Neuronal stem cell (in vitro differentiated cells): ENCODE measurements at regions not wholly inside any gene's neighbourhood (a gene's known extent, or its start where the extent isn't known, plus 50 kb on each side); places are given as distances from the start of the nearest gene placed in this dataset.

Experiments used
- DNase-seq: peaks from one replicate; pipeline ENCODE4 v3.0.0-alpha.2; 2013; ENCODE audit warnings: low spot score
- H2AFZ ChIP-seq: one replicate; pipeline ENCODE4 v1.6.1; 2013; ENCODE audit warnings: mild to moderate bottlenecking, low read length, inconsistent platforms
- H2AK5ac ChIP-seq: 2 replicates; pipeline ENCODE4 v1.6.1; 2013; ENCODE audit warnings: low read depth, mild to moderate bottlenecking, inconsistent platforms, low read length, moderate library complexity, mixed read lengths
- H2BK120ac ChIP-seq: 2 replicates; pipeline ENCODE4 v1.6.1; 2013; ENCODE audit warnings: low read depth, mild to moderate bottlenecking, inconsistent platforms, low read length, moderate library complexity, mixed read lengths
- H2BK12ac ChIP-seq: one replicate; pipeline ENCODE4 v1.6.1; 2013; ENCODE audit warnings: low read length, inconsistent platforms
- H2BK15ac ChIP-seq: 2 replicates; pipeline ENCODE4 v1.6.1; 2013; ENCODE audit warnings: mild to moderate bottlenecking, low read length, inconsistent platforms, mixed read lengths
- H2BK5ac ChIP-seq: one replicate; pipeline ENCODE4 v1.6.1; 2013; ENCODE audit warnings: inconsistent platforms, mild to moderate bottlenecking, low read length, moderate library complexity
- H3K14ac ChIP-seq: one replicate; pipeline ENCODE4 v1.6.1; 2013; ENCODE audit warnings: low read length, inconsistent platforms
- H3K18ac ChIP-seq: 2 replicates; pipeline ENCODE4 v1.6.1; 2013; ENCODE audit warnings: low read length, inconsistent platforms
- H3K23ac ChIP-seq: 2 replicates; pipeline ENCODE4 v1.6.1; 2013; ENCODE audit warnings: low read depth, mild to moderate bottlenecking, mixed read lengths, low read length, inconsistent platforms; ENCODE audit not compliant: poor library complexity
- H3K27ac ChIP-seq: replicated peaks from 3 replicates; pipeline ENCODE4 v1.5.1; 2013; ENCODE audit warnings: low read length, inconsistent platforms
- H3K27me3 ChIP-seq, 3 experiments: 2 replicates each; pipeline ENCODE4 v1.6.1; 2013; ENCODE audit warnings: low read length in 3 of 3, mild to moderate bottlenecking in 2 of 3, inconsistent platforms in 1 of 3, low read depth in 1 of 3, mixed read lengths in 1 of 3, moderate library complexity in 1 of 3; ENCODE audit not compliant: control insufficient read depth in 3 of 3, insufficient read depth in 3 of 3
- H3K36me3 ChIP-seq, 2 donors: replicated peaks in 1 of 2; 2 replicates each; pipeline ENCODE4 v1.6.1; 2013; ENCODE audit warnings: low read length in 2 of 2; ENCODE audit not compliant: control insufficient read depth in 2 of 2, insufficient read depth in 2 of 2
- H3K4ac ChIP-seq: 2 replicates; pipeline ENCODE4 v1.6.1; 2013; ENCODE audit warnings: inconsistent platforms, mild to moderate bottlenecking, low read length, moderate library complexity
- H3K4me1 ChIP-seq, 2 donors: 1 replicate in 1 of 2; 2 replicates in 1 of 2; pipeline ENCODE4 v1.6.1; 2013; ENCODE audit warnings: low read length in 2 of 2, low read depth in 1 of 2; ENCODE audit not compliant: control insufficient read depth in 2 of 2, insufficient read depth in 1 of 2
- H3K4me2 ChIP-seq: one replicate; pipeline ENCODE4 v1.6.1; 2013; ENCODE audit warnings: mild to moderate bottlenecking, low read length, inconsistent platforms; ENCODE audit not compliant: insufficient read depth, poor library complexity, severe bottlenecking
- H3K4me3 ChIP-seq, 2 donors: 2 replicates each; pipeline ENCODE4 v1.5.1; 2013; ENCODE audit warnings: low read length in 2 of 2, mild to moderate bottlenecking in 2 of 2, inconsistent platforms in 1 of 2, moderate library complexity in 1 of 2
- H3K79me1 ChIP-seq: one replicate; pipeline ENCODE4 v1.6.1; 2013; ENCODE audit warnings: low read depth, mild to moderate bottlenecking, inconsistent platforms, low read length, moderate library complexity
- H3K9ac ChIP-seq: one replicate; pipeline ENCODE4 v1.6.1; 2013; ENCODE audit warnings: mild to moderate bottlenecking, low read depth, low read length, inconsistent platforms; ENCODE audit not compliant: poor library complexity
- H3K9me3 ChIP-seq, 2 donors: replicated peaks in 1 of 2; 2 replicates each; pipeline versions ENCODE3 to v1.6.1; 2013; ENCODE audit warnings: low read length in 2 of 2, mild to moderate bottlenecking in 2 of 2, inconsistent platforms in 1 of 2, low read depth in 1 of 2, mixed read lengths in 1 of 2, moderate library complexity in 1 of 2; ENCODE audit not compliant: control insufficient read depth in 2 of 2, insufficient read depth in 1 of 2
- H4K8ac ChIP-seq: one replicate; pipeline ENCODE4 v1.6.1; 2013; ENCODE audit warnings: low read depth, mild to moderate bottlenecking, inconsistent platforms, low read length, moderate library complexity
- H4K91ac ChIP-seq: one replicate; pipeline ENCODE4 v1.6.1; 2013; ENCODE audit warnings: low read length, low read depth, mild to moderate bottlenecking, inconsistent platforms; ENCODE audit not compliant: poor library complexity
- WGBS, 2 donors: extraction: QIAGEN DNeasy Blood & Tissue Kit; methylation state at CpG; one replicate each; pipeline ENCODE4 v1.1.7; 2013; ENCODE audit warnings: missing lambda C conversion rate in 2 of 2, mixed read lengths in 1 of 2; ENCODE audit not compliant: insufficient read length in 2 of 2, insufficient replicate concordance in 1 of 2; ENCODE audit errors: extremely low coverage in 2 of 2; 5-methylcytosine and 5-hydroxymethylcytosine counted together

DNA sequence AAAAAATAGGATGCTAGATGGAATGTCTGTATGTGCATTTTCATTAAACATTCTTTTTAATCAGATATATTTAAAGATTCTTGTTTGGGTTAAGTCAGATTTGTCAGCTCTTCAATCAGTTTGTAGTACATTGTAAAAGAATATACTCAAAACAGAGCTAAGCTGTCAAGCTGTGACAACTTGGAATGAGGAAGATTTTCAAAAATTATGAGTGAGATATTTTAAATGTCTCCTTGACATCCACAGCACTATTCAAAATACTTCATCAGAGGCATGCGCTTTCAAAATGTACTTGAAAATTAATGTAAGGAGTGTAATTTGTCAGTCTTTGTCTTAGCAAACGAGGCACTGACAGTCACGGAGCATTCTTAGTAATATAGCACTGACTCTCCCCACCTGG is 182.0 kb downstream of the MAT2B start:
- Histone ChIP-seq H2BK120ac (no peak overlapping the region), H3K4ac (no peak overlapping the region), H3K18ac (no peak overlapping the region), H2BK15ac (no peak overlapping the region), H3K9me3 (no peaks in the 10 kb centered on the region), H2AFZ (no peak overlapping the region), H2BK12ac (no peak overlapping the region), H3K27me3 (no peaks in the 10 kb centered on the region), H3K23ac (no peak overlapping the region), H3K9ac (no peak overlapping the region), H4K91ac (no peak overlapping the region), H3K4me2 (no peak overlapping the region), H3K14ac (no peak overlapping the region), H4K8ac (no peak overlapping the region), H2AK5ac (no peak overlapping the region), H3K27ac (no peak overlapping the region), H2BK5ac (no peak overlapping the region), H3K79me1 (no peaks in the 10 kb centered on the region), H3K4me1 (no peaks in the 10 kb centered on the region), H3K36me3 (no peaks in the 10 kb centered on the region), H3K4me3 (no peak overlapping the region)
- WGBS, 2 donors = no CpG with 5 or more reads among the region's 3 CpGs
- no peak for DNase-seq

DNA sequence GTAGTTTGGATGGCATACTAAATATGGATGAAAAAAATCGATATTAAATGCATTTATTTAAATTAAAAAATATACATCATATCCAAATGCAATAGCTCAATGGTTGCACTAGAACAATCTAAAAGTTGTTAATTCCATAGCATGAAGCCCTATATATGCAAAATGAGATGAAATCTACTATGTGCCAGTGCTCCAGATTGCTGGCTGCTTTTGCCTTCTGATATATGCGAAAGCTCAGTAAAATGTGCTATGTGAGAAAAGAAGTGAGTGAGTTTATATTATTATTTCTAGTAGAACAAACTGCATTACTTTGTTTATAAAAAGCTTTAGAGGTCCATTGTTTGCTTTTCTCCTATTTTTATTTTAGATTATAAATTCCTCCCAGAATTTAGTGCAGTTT is 186.7 kb downstream of the MAT2B start:
- Histone ChIP-seq H2AK5ac (no peak overlapping the region), H2BK120ac (no peak overlapping the region), H2BK12ac (no peak overlapping the region), H3K4me3 (no peak overlapping the region), H3K9ac (no peak overlapping the region), H3K14ac (no peak overlapping the region), H2BK15ac (no peak overlapping the region), H2BK5ac (no peak overlapping the region), H3K23ac (no peak overlapping the region), H4K91ac (no peak overlapping the region), H3K18ac (no peak overlapping the region), H3K36me3 (no peaks in the 10 kb centered on the region), H2AFZ (no peak overlapping the region), H3K4ac (no peak overlapping the region), H3K4me1 (peaks cover 0 to 2% of the 10 kb centered on the region in 2 donors), H3K9me3 (no peaks in the 10 kb centered on the region), H3K79me1 (no peaks in the 10 kb centered on the region), H4K8ac (no peak overlapping the region), H3K27ac (no peak overlapping the region), H3K27me3 (no peaks in the 10 kb centered on the region), H3K4me2 (no peak overlapping the region)
- no peak for DNase-seq
- no CpG with 5 or more reads among the region's 2 CpGs for WGBS, 2 donors

DNA sequence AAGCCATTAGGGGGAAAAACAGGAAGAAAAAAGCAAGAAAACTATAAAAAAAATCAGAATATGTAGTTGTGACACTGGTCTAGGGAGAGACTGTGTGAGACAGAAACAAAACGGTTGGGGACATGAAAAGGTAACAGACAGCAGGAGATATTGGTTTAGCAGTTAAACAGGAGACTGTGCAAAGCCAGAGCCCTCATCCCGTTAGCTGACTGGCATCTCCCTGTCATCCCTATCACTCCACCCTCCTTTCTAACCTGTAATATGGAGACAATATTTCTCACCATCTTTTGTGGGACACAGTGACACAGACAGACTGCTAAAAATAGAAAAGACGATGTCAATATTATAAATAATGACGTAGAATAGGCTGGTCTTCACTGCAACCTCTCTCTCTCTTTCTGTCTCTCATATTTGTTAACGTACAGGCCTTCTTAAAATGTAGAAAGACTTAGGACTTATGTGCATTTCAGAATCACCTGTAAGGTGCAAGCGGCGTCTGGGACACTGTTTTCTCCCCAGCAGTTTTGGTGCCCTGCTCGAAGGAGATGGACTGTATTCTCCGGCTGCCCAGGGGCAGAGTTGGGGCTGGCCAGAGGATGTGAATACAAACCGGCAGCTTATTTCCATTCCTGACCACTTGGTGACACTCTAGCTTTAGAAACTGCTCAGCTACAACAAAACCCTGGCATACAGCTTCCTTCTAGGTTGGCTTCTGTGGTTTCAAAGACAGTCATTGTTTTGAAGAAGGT is 190.6 kb downstream of the MAT2B start:
- Histone ChIP-seq H3K9ac (no peak overlapping the region), H2AFZ (peak overlapping the region; percentile 50), H3K4ac (no peak overlapping the region), H3K27ac (no peak overlapping the region), H3K36me3 (no peaks in the 10 kb centered on the region), H2AK5ac (no peak overlapping the region), H2BK12ac (no peak overlapping the region), H4K91ac (no peak overlapping the region), H4K8ac (no peak overlapping the region), H3K4me3 (no peak overlapping the region), H3K4me1 (peaks cover 0 to 2% of the 10 kb centered on the region in 2 donors), H2BK120ac (no peak overlapping the region), H3K23ac (no peak overlapping the region), H3K4me2 (no peak overlapping the region), H3K9me3 (peaks cover 0 to 2% of the 10 kb centered on the region in 2 donors), H3K18ac (no peak overlapping the region), H3K14ac (no peak overlapping the region), H3K27me3 (no peaks in the 10 kb centered on the region), H2BK15ac (no peak overlapping the region), H3K79me1 (no peaks in the 10 kb centered on the region), H2BK5ac (no peak overlapping the region)
- no CpG with 5 or more reads among the region's 10 CpGs for WGBS, 2 donors
- peak; percentile 74 for DNase-seq

DNA sequence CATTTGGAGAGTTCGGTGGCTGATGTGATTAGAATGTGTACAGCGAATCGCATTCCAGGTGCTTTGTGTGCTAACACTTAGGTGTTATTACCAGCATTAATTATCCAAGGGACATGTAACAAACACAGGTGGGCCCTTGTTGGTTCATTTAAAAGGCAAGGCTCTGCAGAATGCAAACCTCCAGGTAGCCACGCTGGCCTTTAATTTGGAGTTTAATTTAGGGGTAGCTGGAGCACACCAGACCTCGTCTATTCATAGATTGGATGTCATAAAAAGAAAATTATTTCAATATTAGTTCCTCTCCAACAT is 191.1 kb downstream of the MAT2B start:
- no peak overlapping the region for H2BK15ac ChIP-seq
- no peak overlapping the region for H3K18ac ChIP-seq
- H3K4me3 ChIP-seq = no peak overlapping the region
- no peak overlapping the region for H2AK5ac ChIP-seq
- peaks cover 0 to 2% of the 10 kb centered on the region in 2 donors for H3K9me3 ChIP-seq
- H3K4me2 ChIP-seq = no peak overlapping the region
- WGBS, 2 donors = no CpG with 5 or more reads among the region's 5 CpGs
- H2BK5ac ChIP-seq = no peak overlapping the region
- H2BK12ac ChIP-seq = no peak overlapping the region
- H3K79me1 ChIP-seq = no peaks in the 10 kb centered on the region
- H3K27me3 ChIP-seq = no peaks in the 10 kb centered on the region
- H3K4me1 ChIP-seq = peaks cover 0 to 2% of the 10 kb centered on the region in 2 donors
- no peak overlapping the region for H2BK120ac ChIP-seq
- H2AFZ ChIP-seq = no peak overlapping the region
- H3K9ac ChIP-seq = no peak overlapping the region
- H3K4ac ChIP-seq = no peak overlapping the region
- H3K36me3 ChIP-seq = no peaks in the 10 kb centered on the region
- no peak overlapping the region for H3K27ac ChIP-seq
- H3K14ac ChIP-seq = no peak overlapping the region
- no peak overlapping the region for H3K23ac ChIP-seq
- H4K8ac ChIP-seq = no peak overlapping the region
- H4K91ac ChIP-seq = no peak overlapping the region
- DNase-seq = no peak
